ENCODE measurements at regions not wholly inside any gene's neighbourhood (a gene's known extent, or its start where the extent isn't known, plus 50 kb on each side); places are given as distances from the start of the nearest gene placed in this dataset.

DNA sequence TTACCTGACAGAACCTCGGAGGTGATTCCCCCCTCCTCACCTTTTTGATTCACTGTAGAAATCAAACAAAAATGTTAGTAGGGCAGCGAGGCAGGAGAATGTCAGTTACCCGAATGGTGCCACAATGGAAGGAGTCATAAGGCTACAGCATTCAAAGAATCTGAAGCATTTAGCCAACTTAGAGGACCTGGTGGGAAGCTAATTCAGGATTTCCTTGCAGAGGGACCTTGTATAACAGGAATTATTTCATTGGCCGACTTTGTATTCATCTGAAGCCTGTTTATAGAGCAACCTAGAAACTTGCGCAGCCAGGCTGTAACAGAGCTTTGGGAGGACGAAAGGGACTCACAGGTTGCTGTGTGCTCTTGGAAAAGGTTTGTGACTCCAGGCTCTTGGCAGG is 129.1 kb upstream of the MMADHC start:
- Histone ChIP-seq H3K4me1 (ENCODE audit: low read length) (no peaks in the 10 kb centered on the region), H2AFZ (ENCODE audit: low read depth, low read length) (no peak overlapping the region), H3K36me3 (replicated peaks; ENCODE audit: low read depth, low read length) (no peaks in the 10 kb centered on the region), H3K79me2 (ENCODE audit: low read length) (no peaks in the 10 kb centered on the region), H3K4me3 (ENCODE audit: low read length) (no peak overlapping the region), H3K27me3 (ENCODE audit: low read depth, low read length) (no peaks in the 10 kb centered on the region), H3K9me3 (ENCODE audit: insufficient read depth, low read length) (no peaks in the 10 kb centered on the region), H3K4me2 (ENCODE audit: low read length) (no peak overlapping the region), H4K20me1 (ENCODE audit: insufficient read depth, low read length) (no peaks in the 10 kb centered on the region), H3K27ac (ENCODE audit: low read length) (no peak overlapping the region), H3K9ac (ENCODE audit: low read length) (no peak overlapping the region)
- TF ChIP-seq, protein P1, sequence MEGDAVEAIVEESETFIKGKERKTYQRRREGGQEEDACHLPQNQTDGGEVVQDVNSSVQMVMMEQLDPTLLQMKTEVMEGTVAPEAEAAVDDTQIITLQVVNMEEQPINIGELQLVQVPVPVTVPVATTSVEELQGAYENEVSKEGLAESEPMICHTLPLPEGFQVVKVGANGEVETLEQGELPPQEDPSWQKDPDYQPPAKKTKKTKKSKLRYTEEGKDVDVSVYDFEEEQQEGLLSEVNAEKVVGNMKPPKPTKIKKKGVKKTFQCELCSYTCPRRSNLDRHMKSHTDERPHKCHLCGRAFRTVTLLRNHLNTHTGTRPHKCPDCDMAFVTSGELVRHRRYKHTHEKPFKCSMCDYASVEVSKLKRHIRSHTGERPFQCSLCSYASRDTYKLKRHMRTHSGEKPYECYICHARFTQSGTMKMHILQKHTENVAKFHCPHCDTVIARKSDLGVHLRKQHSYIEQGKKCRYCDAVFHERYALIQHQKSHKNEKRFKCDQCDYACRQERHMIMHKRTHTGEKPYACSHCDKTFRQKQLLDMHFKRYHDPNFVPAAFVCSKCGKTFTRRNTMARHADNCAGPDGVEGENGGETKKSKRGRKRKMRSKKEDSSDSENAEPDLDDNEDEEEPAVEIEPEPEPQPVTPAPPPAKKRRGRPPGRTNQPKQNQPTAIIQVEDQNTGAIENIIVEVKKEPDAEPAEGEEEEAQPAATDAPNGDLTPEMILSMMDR (IDR thresholded peaks at IDR 0.05; ENCODE audit: low read depth, low read length) = no peak
- no peak for TF ChIP-seq EZH2phosphoT487 (IDR thresholded peaks at IDR 0.05; ENCODE audit: low read depth)

DNA sequence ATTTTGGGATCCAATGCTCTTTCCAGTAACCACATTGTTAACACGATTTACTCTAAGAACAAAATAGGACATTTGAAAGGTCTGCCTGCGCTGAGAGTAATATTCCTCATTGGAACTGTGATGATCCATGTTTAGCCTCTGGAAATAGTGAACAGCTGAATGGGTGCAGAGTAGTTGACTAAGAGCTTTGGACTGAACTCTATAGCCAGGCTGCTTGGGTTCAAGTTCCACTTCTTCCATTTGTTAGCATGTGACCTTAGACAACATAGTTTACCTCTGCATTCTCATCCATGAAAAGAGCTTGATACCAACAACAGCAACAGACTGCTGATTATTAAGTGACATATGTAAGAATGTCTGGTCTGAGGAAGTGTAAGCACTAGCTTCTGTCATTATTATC is 128.3 kb upstream of the MMADHC start:
- H3K27me3 ChIP-seq (ENCODE audit: low read depth, low read length) = no peaks in the 10 kb centered on the region
- H2AFZ ChIP-seq (ENCODE audit: low read depth, low read length) = no peak overlapping the region
- H3K4me2 ChIP-seq (ENCODE audit: low read length) = no peak overlapping the region
- H3K9ac ChIP-seq (ENCODE audit: low read length) = no peak overlapping the region
- no peaks in the 10 kb centered on the region for H3K79me2 ChIP-seq (ENCODE audit: low read length)
- no peaks in the 10 kb centered on the region for H3K4me1 ChIP-seq (ENCODE audit: low read length)
- no peak overlapping the region for H3K27ac ChIP-seq (ENCODE audit: low read length)
- H3K36me3 ChIP-seq (replicated peaks; ENCODE audit: low read depth, low read length) = no peaks in the 10 kb centered on the region
- H3K9me3 ChIP-seq (ENCODE audit: insufficient read depth, low read length) = no peaks in the 10 kb centered on the region
- TF ChIP-seq, protein P1 (IDR thresholded peaks at IDR 0.05; ENCODE audit: low read depth, low read length) = no peak
- TF ChIP-seq EZH2phosphoT487 (IDR thresholded peaks at IDR 0.05; ENCODE audit: low read depth) = no peak
- no peaks in the 10 kb centered on the region for H4K20me1 ChIP-seq (ENCODE audit: insufficient read depth, low read length)
- no peak overlapping the region for H3K4me3 ChIP-seq (ENCODE audit: low read length)

DNA sequence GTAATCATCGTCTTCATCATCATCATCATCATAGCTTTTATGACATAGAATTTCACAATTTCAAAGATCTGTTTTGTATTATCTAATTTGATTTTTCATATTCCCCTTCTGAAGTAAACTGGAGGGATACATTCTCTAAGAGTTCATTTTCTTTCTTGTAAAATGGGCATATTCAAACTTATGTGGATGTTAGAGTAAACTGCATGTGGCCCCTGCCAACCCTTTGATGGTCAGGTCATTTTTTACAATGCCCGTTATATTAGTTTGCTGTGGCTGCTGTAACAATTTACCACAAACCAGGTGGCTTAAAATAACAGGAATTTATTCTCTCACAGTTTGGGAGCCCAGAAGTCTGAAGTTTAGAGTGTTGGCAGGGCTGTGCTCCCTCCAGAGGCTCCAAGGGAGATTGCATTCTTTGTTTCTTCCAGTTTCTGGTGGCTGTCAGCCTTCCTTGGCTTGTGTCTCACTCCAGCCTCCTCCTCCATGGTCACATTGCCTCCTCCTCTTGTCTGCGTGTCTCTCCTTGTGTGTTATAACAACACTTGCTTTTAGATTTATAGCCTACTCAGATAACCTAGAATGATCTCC is 127.5 kb upstream of the MMADHC start:
- Histone ChIP-seq H3K79me2 (ENCODE audit: low read length) (no peaks in the 10 kb centered on the region), H3K4me3 (ENCODE audit: low read length) (no peak overlapping the region), H3K27ac (ENCODE audit: low read length) (no peak overlapping the region), H3K27me3 (ENCODE audit: low read depth, low read length) (no peaks in the 10 kb centered on the region), H3K36me3 (replicated peaks; ENCODE audit: low read depth, low read length) (no peaks in the 10 kb centered on the region), H3K4me1 (ENCODE audit: low read length) (no peaks in the 10 kb centered on the region), H2AFZ (ENCODE audit: low read depth, low read length) (no peak overlapping the region), H3K9ac (ENCODE audit: low read length) (no peak overlapping the region), H3K4me2 (ENCODE audit: low read length) (no peak overlapping the region), H3K9me3 (ENCODE audit: insufficient read depth, low read length) (no peaks in the 10 kb centered on the region), H4K20me1 (ENCODE audit: insufficient read depth, low read length) (no peaks in the 10 kb centered on the region)
- TF ChIP-seq, protein P1 (IDR thresholded peaks at IDR 0.05; ENCODE audit: low read depth, low read length) = peak; percentile 57
- no peak for TF ChIP-seq EZH2phosphoT487 (IDR thresholded peaks at IDR 0.05; ENCODE audit: low read depth)

DNA sequence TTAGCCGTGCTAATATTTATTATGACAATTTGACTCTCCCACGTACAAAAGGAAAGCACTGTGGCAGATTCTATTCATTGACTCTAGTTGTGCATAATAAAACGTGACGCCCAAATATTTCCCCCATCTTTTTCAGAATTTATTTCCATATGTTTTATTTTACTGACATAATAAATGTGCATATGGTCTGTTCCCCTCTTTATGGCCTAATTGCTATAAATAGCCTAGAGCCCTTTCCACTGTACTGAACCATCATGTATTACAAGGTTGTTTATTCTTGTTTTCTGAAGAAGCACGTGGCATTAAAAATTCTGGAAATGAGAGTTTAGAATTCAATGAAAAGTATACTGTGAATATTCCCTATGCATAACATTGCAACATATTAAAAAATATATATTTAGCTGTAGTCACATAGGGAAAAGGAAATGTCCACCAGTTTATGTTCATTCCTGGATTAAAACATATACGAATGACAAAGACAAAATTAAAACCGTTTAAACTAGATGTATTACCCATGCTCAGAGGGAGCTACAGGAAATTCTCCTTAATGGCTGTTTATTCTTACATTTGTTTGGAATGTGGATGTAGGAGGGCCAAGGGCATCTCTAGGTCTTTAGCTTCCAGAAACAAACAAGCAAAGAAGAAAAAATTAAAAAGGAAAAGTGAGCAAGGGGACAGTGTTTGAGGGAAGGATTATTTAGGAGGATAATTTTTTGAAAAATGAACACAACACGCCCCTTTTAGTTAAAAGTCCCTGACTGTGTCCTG is 122.1 kb upstream of the MMADHC start:
- Histone ChIP-seq H3K4me3 (ENCODE audit: low read length) (no peak overlapping the region), H3K79me2 (ENCODE audit: low read length) (no peaks in the 10 kb centered on the region), H3K27me3 (ENCODE audit: low read depth, low read length) (no peaks in the 10 kb centered on the region), H3K9ac (ENCODE audit: low read length) (no peak overlapping the region), H3K4me2 (ENCODE audit: low read length) (no peak overlapping the region), H3K4me1 (ENCODE audit: low read length) (no peaks in the 10 kb centered on the region), H3K36me3 (replicated peaks; ENCODE audit: low read depth, low read length) (no peaks in the 10 kb centered on the region), H4K20me1 (ENCODE audit: insufficient read depth, low read length) (no peaks in the 10 kb centered on the region), H3K27ac (ENCODE audit: low read length) (no peak overlapping the region), H2AFZ (ENCODE audit: low read depth, low read length) (no peak overlapping the region), H3K9me3 (ENCODE audit: insufficient read depth, low read length) (no peaks in the 10 kb centered on the region)
- TF ChIP-seq EZH2phosphoT487 (IDR thresholded peaks at IDR 0.05; ENCODE audit: low read depth) = no peak
- TF ChIP-seq, protein P1 (IDR thresholded peaks at IDR 0.05; ENCODE audit: low read depth, low read length) = no peak
